NT2/D1 (cell line): ENCODE measurements at regions not wholly inside any gene's neighbourhood (a gene's known extent, or its start where the extent isn't known, plus 50 kb on each side); places are given as distances from the start of the nearest gene placed in this dataset.

Experiments used
- SUZ12 ChIP-seq: IDR thresholded peaks from 2 replicates; pipeline ENCODE4 v1.6.1; 2011; ENCODE audit not compliant: insufficient read length, insufficient read depth; ENCODE audit errors: extremely low read depth
- YY1 ChIP-seq: IDR thresholded peaks from 2 replicates; pipeline ENCODE4 v1.6.1; 2011; ENCODE audit not compliant: insufficient read length, insufficient read depth
- ZNF274 ChIP-seq: IDR thresholded peaks from 2 replicates; pipeline ENCODE4 v1.6.1; 2011; ENCODE audit warnings: mild to moderate bottlenecking, low read depth, low read length

- TF ChIP-seq ZNF274 = no peak
- no peak for TF ChIP-seq YY1
- no peak for TF ChIP-seq SUZ12
Measured at GRCh38 chr1:58096714-58097113, 449.8 kb downstream of the OMA1 start.
